ENCODE measurements at regions not wholly inside any gene's neighbourhood (a gene's known extent, or its start where the extent isn't known, plus 50 kb on each side); places are given as distances from the start of the nearest gene placed in this dataset.
"Not testable (repeated sequence)": the region's sequence is repeated elsewhere in the genome, so short reads cannot be mapped to it uniquely, and the experiment has no call there.

- no peak for DNase-seq
These were observed 51.6 kb upstream of the BLTP1 start for GRCh38 chr4:122100508-122100907.

DNA sequence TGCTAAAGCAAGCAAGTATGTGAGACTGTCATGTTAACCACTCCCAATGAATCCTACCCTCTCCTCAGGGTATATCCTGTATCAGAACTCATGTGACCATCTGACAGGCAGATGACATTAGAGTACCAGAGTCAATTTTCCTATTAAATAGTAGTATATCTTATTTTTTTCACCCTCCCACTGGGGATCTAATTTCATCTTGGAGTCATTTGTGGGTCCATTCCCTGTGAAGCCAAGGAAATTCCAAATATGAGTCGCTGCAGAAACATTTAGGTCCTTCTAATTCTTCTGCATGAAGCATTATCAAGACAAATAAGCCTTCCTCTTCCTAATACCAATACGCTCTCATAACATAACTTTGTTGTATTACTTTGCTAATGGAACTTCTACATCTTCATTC is 52.2 kb upstream of the BLTP1 start:
- DNase-seq: no peak

GRCh38 chr4:122091836-122092405 is 60.2 kb upstream of the BLTP1 start:
- DNase-seq: no peak

DNA sequence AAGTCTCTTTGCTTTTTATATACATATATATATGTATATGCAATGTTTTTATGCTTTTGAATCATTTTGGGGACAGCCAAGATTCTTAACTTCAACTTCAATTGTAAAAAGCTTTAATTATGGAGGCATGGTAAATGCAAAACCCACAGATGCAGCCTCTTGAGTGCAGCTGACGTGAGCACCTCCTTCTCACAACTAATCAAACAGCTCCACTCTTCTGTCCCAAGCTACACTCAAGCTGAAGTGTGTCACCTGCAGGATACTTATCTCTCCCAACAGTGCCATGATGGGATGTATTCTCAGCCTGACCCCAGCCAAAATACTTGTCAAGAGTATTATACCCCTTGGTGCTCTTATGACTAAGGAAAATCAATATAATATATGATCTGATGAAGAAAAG is 60.7 kb upstream of the BLTP1 start:
- no peak for DNase-seq

GRCh38 chr4:122090989-122091388 is 61.1 kb upstream of the BLTP1 start:
- no peak for DNase-seq

DNA sequence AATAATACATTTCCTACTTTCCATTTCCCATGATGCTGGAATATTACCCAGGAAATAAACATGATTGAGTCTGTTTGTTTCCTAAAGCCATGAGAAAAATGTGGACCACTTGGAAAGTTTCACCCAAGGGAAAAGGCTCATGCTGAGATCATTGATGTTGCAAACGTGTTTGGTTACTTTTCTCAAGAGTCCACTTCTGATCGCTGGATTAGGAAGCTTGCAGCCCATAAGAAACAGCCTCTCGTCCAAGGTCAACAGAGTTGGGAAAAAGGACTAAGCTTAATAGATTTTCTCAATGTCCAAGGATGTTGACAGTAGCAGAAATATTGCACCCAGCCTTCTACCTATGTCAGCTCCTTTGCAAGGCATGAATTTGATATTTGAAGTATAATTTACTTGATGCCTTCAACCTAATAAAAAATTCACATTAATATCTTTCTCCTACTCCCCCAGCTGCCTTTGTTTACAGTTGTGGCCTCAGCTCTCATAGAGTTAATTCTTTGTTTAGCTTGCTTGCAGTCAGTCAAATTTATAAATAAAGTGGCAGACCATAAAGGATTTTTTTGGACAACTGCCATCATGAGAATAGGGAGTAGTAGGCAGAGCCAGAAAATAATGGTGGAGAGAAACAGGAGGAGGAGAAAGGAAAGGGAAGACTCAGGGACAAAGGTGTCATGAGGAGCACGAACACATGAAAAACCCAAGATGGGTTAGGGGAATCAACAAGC is 65.6 kb upstream of the BLTP1 start:
- DNase-seq: no peak

DNA sequence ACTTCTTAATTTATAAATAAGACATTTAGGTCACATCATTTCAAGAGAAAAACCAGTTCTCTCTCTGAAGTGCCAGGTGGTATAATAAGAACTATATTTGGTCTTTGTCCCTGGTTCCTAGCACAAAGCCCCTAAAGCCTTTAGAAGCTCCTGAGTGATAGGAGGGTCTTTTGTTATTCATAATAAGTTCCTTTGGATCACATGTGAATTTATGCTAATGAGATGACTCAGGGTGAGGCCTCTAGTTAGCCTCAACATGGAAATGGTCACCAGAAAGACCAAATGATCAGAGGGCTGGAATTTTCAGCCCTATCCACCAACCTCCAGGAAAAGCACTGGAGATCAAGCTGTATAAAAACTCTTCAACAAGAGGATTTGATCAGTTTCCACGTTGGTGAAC is 68.1 kb upstream of the BLTP1 start:
- DNase-seq: no peak

GRCh38 chr4:122083351-122083750 is 68.8 kb upstream of the BLTP1 start:
- DNase-seq: no peak

DNA sequence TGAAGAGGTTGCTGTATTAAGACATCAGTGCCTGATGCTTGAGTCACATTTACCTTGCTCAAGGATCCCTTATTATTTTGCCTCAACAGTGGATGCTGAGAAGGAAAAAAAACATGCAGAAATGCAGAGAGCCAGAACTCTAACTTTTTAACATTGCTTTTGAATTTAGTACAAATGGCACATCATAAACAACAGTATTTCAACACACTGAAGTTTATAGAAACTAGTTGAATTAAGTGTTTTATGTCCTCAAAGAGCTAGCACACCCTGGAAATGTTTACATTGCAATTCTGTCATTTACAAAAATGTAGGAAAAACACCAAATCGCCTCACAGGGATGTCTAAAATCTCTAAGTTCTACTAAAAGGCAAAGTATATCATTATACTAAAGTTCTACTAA is 69.5 kb upstream of the BLTP1 start:
- no peak for DNase-seq

DNA sequence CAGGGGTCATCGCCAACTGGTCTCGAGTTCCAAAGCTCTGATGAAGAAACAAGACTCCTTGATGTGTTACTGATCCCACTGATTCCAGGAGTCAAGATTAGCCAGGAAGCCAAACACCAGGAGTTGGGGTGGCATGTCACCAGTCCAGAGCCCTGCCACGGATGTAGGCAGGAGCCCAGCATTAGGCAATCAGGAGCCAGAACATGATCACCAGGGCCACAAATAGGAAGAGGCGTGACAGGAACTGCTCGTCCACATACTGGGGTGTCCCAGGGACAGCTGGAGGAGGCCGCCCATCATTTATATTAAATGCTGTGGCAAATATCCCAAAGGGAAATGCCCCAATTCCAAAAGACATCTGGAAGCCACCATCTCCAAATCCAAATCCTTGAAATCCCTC is 74.5 kb upstream of the BLTP1 start:
- not testable (repeated sequence) for DNase-seq

DNA sequence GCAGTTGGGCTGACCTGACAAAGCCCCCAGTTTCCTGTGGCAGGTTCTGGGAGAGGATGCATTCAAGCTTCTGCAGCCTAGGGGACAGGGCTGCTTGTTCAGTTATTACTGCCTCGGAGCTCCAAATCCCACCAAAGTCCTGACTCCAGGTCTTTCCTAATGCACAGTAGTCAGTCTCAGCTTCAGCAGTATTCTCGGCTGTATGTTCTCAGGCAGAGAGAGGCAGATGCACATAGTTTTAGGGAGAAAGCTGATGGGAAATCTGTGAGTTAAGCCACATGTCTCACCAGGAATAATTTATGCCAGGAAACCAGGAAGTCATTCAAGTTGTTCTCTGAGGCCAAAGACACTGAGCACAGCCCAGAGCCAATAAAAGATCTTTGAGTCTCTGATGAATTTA is 75.3 kb upstream of the BLTP1 start:
- not testable (repeated sequence) for DNase-seq

GRCh38 chr4:122073615-122074014 is 78.5 kb upstream of the BLTP1 start:
- no peak for DNase-seq

DNA sequence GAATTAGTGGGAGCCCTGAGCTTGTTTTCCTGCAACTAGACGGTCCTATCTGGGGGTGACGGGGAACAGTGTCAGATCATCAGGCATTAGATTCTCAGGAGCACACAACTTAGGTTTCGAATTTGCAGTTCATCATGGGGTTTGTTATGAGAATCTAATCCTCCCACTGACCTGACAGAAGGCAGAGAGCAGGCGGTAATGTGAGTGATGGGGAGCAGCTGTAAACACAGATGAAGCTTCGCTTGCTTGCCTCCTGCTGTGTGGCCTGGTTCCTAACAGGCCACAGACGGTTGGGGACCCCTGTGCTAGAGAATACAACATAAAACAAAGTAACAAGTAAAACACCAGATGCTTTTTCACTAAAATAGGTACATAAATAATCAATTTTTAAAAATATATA is 86.2 kb upstream of the BLTP1 start:
- DNase-seq: no peak

GRCh38 chr4:122065149-122065548 is 87.0 kb upstream of the BLTP1 start:
- no peak for DNase-seq

DNA sequence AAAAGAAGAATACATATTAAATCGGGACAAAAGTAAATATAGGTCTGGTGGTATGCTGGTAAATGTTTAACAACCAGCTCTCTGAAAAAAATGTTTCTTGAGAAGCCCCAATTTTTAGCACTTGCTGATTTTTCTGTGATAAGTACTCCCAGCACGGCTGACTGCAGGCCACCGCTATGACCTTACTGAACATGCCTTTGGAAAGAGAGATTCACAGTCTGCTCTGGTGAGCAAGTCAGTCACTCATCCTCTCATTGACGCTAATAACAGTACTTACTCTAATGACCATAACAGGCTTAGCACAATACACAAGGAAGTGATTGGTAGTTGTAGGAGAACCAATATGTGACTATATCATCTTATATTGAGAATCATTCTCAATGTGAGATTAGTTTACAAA is 98.9 kb upstream of the BLTP1 start:
- no peak for DNase-seq

- no peak for DNase-seq
These were observed 99.5 kb upstream of the BLTP1 start for GRCh38 chr4:122052677-122053076.

GRCh38 chr4:122050841-122051240 is 99.0 kb upstream of the TRPC3 start:
- no peak for DNase-seq

DNA sequence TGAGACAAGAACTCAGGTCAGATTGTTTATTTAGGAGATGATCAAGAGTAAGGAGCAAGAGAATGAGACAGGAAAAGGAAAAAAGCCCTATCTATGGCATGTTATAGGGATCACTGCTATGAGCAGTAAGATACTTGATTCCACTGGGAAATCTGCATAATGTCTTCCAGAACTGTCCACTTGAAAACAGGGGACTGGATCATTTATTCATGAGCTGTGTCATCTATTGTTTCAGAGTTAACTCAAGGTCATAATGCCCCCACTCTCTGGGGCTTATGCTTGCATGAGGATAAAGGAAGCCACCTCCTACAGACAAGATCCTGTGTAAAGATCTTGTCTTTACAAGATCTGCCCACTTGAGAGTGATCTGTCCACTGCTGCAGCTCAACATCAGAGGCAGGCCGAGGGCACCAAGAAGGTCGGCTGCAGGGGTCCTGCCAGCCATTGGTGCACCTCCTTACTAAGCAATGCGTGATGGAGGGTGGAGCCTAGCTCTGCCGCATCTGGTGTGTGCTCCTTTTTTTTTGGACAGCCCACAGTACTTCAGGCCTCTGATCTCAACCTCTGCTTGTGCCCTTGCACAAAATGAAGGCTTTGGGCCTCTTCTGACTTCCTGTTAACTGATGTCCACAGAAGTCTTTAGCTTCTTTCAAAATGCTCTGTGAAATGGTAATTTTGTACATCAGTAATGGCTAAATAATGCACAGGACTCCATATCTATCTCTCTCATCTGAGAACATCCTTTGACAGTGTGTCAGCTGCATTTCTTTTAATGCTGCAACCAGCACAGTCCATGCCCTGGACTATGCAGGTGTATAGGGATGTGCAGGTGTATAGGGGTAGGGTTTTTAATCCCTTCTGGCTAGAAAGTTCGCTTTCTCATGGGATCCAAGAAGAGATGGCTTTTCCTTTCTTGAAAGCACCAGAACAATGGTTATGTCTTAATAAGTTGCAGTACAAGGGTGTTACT is 95.9 kb upstream of the TRPC3 start:
- DNase-seq: no peak

DNA sequence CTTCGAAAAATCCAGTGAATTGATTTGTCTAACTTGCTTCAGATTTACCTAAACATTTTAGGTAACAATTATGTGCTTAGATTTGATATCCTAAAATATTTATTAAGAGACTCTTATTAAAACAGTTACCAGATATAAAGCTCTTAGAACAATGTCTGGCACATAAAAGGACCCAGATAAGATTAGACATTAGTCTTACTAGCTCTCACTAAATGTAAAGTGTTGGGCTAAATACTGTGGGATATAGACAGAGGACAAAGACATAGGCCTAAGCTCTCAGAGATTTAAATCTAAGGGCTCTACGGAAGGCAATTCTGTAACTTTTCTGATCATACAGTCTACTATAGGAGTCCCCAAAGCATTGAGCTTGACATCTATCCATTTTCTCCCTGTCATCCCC is 94.4 kb upstream of the TRPC3 start:
- no peak for DNase-seq

- no peak for DNase-seq
These were observed 93.7 kb upstream of the TRPC3 start for GRCh38 chr4:122045533-122045932.

GRCh38 chr4:122044501-122044900 is 92.6 kb upstream of the TRPC3 start:
- no peak for DNase-seq

- DNase-seq: no peak
These were observed 89.5 kb upstream of the TRPC3 start for GRCh38 chr4:122041312-122041711.

DNA sequence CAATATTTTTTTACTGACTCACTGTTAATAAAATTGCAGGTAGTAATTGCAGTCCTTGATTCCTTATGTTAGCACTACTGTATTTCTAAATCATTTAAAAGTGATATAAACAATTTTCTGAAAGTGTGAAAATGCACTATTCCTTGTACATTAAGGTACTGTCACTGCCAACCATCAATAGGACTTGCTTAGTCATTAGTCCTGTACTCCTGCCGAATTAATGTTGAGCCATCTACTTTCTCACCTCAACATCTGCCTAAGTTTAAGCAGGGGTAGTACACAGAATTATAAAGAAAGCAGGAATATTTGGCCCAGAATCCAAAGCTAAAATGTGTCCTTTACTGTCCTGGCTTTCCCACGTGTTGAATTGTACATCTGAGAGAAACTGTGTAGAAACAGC is 87.0 kb upstream of the TRPC3 start:
- no peak for DNase-seq

DNA sequence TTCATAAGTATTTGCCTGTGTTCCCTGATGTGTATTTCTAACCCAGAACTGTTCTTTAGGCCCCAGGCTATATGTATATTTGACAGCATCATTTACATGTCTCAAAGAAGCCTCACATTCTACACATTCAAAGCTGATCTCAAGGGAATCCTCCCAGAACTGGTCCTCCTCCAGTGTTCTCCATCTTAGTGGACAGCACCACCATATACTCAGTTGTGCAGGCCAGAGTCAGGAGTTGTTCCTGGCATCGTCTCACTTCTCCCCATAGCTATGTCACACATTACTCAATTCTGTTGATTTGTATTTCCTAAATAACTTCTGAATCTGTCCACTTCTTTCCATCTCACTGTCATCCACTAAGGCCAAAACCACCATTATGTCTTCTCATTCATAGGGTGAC is 82.8 kb upstream of the TRPC3 start:
- DNase-seq: no peak
